Activated CD8-positive, alpha-beta memory T cell treated with anti-CD3 and anti-CD28 coated beads for 36 hours (primary cell): ENCODE measurements at regions not wholly inside any gene's neighbourhood (a gene's known extent, or its start where the extent isn't known, plus 50 kb on each side); places are given as distances from the start of the nearest gene placed in this dataset.
"Not testable (repeated sequence)": the region's sequence is repeated elsewhere in the genome, so short reads cannot be mapped to it uniquely, and the experiment has no call there.

ENCODE experiments used
- CTCF ChIA-PET: fragments of 350-600 bp; sonication (Branson Sonifier 250); formaldehyde crosslinking; loops from one replicate; lab custom pipeline; 2021; ENCODE audit warnings: antibody characterized with exemption; lab: Charles Lee
- POLR2A ChIA-PET: fragments of 350-600 bp; sonication (Branson Sonifier 250); formaldehyde crosslinking; loops from one replicate; lab custom pipeline; 2021; ENCODE audit warnings: antibody characterized with exemption; lab: Charles Lee

DNA sequence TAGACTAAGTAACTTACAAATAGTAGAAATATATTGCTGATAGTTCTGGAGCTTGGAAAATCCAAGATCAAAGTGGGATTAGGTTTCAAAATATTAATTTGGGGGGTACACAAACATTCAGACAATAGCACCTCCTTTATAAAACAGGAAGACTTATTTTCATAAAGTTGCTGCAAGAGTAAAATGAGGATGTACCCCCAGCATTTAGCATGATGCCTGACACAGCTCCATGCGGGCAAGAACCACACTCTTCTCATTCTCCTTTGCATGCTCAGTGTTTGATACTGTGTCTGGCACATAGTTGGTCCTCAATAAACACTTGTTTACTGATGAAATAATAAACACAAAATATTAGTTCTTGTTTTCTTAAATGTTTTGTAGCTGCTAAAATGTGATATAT is 332.9 kb downstream of the TFAP2A start:
- CTCF ChIA-PET, result no interaction called here
- POLR2A ChIA-PET, result no interaction called here

DNA sequence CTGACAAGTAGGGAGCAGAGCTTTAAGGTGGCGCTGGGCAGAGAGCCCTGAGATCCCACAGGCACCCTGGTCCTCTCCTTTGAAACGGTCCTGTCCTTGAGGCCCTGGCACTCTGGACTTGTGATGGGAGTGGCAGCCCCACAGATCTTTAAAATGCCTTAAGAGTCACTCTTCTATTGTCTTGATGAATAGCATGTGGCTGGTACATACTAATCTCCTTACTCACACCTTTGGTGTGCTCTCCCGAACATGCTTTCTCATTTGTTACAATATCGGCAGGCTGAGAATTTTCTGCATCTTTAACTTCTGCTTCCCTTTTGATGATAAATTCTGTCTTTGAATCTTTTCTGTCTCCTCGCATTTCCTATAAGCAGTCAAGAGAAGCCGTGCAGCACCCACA is 333.8 kb downstream of the TFAP2A start:
- CTCF ChIA-PET, result no interaction called here
- POLR2A ChIA-PET, result no interaction called here

DNA sequence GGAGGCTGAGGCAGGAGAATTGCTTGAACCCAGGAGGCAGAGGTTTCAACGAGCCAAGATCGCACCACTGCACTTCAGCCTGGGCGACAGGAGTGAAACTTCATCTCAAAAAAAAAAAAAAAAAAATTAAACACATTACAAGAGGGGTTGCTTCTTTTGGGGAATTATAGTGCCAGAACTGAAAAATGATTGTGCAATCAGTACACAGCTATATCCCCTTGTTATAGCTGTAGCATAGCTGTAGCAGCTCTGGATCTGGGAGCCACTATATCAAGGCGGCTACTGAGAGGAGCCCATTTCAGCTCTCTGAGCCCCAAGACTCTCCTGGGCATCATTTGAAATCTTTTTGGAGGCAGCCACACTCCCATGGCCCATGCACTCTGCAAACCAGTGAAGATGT is 334.3 kb downstream of the TFAP2A start:
- ChIA-PET CTCF (no interaction called here), POLR2A (no interaction called here)

DNA sequence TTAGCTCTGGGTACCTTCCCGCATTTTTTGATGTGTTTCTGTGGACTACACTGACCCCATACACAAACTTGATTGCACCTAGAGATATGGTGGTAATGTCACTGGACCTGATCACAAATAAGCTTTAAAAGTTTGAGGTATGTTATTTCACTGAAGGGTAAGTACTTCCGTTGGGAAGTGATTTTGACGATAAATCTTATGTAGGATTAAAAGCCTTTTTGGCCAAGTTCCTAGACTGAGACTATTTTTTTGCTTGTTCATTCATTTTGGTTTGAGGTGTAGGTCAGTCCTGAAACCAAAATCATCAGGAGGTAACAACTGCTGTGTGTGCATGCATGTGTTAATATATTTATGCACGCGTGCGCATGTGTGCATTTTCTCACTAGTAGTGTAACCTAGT is 336.3 kb downstream of the TFAP2A start:
- ChIA-PET POLR2A (no interaction called here), CTCF (no interaction called here)

DNA sequence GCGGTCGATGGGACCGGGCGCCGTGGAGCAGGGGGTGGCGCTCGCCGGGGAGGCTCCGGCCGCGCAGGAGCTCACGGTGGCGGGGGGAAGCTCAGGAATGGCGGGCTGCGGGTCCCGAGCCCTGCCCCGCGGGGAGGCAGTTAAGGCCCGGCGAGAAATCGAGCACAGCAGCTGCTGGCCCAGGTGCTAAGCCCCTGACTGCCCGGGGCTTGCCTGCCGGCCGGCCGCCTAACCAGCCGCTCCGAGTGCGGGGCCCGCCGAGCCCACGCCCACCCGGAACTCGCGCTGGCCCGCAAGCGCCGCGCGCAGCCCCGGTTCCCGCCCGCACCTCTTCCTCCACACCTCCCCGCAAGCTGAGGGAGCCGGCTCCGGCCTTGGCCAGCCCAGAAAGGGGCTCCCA is 340.1 kb downstream of the TFAP2A start:
- POLR2A ChIA-PET, CTCF ChIA-PET: not testable (repeated sequence)

DNA sequence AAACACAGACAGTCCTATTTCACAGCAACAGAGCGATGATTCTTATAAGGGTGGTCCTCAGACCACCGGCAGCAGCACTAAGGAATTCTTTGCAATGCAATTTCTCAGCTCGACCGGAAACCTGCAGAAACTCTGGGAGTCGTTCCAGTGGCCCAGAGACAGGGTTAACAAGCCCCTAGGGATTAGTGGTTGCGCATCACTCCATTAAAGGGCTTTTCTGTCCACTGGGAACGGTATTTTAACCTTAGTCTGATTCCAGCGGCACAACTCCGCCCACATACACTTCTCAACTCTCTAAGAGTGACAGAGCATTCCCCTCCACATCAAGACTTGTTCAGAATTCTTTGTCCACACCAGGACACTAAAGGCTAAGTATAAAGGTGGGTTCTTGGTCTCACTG is 341.5 kb downstream of the TFAP2A start:
- CTCF ChIA-PET, result no interaction called here

DNA sequence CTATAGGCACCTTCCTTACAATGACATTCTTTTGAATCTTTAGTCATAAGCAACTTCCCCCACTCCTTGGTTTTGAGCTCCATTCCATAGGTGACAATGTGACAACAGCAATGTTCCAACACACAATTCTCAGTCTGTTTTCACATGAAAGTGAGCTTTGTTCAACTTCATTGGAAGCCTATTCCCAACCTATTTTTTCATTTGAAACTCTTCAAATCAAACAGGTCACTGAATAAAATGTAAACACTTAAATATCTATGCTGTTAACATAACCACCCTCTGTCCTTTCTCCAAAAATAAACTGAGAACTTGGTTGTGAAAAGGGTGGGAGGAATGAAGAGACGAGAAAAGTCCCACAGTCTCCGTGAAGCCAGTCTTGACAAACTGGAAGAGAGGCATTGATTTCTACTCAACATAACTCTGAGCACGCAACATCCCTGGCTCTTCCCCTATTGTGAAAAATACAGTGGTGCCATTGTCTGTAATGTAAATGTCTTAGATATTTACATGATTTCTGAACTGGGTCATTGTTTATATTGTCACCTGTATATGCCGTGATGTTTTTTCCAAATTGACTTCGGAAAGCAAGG is 343.1 kb downstream of the TFAP2A start:
- POLR2A ChIA-PET, result no interaction called here
- CTCF ChIA-PET, result no interaction called here

More for the DNA sequence above, 341.5 kb downstream of the TFAP2A start:
- POLR2A ChIA-PET, result no interaction called here

DNA sequence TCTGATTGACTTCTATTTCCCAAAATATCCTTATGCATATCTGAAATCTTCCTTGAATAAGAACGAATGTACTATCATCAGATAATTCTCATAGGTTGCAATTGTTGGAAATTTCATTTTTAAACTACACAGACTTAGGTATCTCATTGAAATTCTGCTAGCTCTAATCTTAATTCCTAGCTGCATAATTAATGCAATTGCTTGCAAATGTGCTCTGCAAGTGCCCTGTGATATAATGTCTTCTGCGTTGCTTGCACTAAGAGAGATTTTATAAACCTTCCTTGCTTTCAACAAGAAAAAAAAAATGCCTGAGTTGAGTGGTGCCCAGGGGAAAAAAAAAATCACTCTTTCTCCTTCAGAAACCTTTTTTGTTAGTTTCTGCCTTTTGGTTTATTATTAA is 354.9 kb downstream of the TFAP2A start:
- CTCF ChIA-PET, result no interaction called here
- POLR2A ChIA-PET, result no interaction called here

DNA sequence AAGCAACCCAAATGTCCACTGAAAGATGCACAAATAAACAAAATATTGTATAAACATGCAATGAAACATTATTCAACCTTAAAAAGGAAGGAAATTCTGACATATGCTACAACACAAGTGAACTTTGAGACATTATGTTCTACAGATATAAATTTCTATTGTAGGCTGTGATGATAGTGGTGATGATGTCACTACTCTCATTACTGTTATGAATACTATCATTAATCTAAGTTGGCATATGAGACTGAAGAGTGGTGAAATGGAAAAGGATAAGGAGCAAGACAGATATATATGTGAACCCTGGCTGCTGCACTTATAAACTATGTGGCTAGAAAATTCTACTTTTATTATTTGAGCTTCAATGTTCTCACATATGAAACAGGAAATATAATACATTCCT is 360.2 kb downstream of the TFAP2A start:
- CTCF ChIA-PET, result no interaction called here
- POLR2A ChIA-PET, result no interaction called here

DNA sequence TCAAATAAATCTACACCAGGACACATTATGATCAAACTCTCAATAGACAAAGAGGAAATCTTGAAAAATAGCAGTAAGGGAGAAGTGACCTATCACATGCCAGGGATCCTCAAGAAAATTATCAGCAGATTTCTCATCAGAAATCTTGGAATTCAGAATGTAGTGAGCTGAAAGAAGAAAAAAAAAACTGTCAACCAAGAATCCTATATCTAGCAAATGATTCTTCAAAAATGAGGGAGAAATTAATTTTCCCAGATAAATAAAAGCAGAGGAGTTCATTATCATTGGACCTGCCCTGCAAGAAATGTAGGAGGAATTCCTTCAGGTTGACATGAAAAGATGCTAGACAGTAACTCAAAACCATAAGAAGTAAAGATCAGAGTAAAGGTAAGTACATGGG is 363.6 kb downstream of the TFAP2A start:
- CTCF ChIA-PET, result no interaction called here
- POLR2A ChIA-PET, result no interaction called here

DNA sequence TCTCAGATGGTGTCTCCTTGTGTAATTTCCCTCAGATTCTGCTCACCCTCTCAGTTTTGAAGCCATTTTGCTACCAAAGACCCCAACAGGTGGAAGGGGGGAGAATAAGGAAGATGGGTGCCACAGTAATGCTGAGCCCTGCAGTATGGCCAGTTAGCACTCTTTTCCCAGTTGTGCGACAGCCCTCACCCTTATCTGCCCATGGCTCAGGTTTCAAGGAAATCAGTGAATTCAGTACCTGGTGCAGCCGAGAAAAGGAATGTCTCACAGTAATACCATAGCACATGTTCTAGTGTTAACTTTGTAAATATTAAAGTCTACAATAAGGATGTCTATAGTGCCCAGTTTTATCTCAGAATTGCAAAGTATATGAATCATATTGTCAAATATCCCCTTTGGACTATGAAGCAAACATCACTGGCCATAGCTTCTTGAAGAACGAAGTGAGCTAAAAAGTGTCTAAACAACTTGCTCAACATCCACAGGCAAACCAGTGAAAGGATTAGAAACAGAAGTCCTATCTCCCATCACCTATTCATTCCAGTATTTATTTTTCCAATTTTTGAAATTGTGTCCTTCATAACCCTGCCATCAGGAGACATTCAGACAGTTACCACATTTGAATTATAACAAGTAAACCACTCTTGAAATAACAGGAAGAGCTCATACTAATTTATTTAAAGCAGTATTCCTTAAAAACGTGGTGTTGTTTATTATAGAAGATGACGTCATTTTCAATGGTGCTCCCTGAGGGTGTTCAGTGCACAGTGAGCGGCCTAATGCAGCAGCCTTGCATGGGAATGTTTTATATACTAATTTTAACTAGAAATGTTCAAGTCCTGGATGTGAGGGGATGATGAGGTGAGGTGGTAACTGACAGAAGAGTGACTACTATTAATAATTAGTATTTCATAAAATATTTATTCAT is 366.2 kb downstream of the TFAP2A start:
- CTCF ChIA-PET, result no interaction called here
- POLR2A ChIA-PET, result no interaction called here

DNA sequence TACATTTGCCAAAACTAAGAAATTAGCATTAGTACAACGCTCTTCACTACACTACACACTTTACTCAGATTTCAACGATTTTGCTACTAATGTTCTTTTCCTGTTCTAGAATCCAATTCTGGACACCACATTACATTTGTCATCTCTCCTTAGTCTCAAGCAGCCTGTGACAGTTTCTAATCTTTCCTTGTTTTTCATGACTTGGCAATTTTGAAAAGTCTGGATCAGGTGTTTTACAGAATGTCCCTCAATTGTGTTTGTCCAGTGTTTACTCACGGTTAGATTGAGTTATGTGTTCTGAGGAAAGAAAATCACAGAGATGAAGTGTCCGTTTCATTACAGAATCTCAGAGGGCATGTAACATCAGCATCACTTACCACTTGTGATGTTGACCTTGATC is 372.6 kb downstream of the TFAP2A start:
- POLR2A ChIA-PET, result no interaction called here
- CTCF ChIA-PET, result no interaction called here

DNA sequence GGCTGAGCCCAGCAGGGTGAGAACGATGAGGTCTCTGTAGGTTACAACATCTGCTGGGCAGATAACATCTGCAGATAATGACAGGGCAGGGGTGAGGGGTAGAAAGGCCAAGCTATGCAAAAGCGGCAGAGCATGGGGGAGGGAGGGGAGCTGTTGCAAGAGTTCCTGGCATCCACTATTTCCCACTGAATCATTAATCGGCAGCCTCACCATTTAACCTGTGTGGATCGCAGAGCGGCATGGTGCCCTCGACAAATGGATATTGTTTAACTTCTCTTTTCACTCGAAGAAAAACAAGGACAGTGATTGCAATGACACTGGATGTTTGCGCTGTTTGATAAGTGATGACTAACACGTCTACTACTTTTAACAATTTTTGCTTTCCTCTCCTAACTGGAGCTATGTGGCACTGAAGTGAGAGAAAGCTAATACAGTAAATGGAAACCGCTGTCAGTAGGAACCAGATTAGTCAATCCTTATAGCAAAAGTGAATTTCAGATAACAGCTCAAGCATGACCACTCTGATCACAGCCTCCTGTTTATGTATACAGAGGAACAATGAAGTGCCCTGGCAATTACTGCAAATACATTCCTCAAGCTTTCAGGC is 381.5 kb downstream of the TFAP2A start:
- CTCF ChIA-PET, result no interaction called here
- POLR2A ChIA-PET, result no interaction called here

DNA sequence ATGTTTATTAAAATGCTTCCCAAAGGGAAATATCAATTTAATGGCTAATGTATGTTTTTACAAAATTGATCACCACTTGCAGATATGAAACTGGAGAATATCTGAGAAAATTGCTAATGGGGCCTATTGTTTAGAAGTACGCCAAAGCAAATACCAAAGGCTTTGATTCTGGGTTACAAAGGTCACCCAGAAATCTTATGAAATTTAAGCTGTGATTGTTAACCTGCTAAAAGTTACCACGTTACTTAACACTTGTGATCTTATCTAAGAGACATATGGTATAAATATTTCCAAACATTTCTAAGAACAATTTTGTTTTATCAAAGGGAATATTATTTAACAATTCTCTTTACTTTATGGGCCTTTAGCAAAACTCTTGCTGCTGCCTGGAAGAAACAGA is 383.3 kb downstream of the TFAP2A start:
- ChIA-PET POLR2A (no interaction called here), CTCF (no interaction called here)

DNA sequence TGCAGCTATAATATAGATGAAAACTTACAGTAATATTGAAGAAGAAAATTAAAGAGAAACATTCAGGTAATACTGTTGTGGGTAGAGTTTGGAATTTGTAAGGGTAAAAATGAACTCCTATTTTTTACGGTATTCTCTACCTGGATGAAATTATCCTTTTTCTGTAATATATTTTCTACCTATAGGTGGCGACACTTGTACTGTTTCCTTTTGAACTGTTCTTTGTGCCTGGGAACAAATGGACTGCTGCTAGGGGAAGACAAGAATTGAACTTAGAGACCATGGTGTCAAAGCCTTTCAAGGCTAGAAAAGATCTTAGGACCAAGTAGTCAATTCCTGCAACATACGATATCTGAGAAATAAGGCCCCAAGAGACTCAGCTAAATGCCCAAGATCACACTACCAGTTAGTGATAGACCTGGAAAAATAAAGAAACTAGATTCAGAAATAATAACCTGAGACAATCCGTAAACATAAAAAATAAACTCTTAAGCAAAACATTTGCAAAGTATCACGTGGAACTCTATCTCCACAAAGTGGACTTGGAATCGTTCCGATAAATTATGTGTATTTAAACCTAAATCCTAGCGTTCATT is 383.8 kb downstream of the TFAP2A start:
- POLR2A ChIA-PET, result no interaction called here
- CTCF ChIA-PET, result no interaction called here

DNA sequence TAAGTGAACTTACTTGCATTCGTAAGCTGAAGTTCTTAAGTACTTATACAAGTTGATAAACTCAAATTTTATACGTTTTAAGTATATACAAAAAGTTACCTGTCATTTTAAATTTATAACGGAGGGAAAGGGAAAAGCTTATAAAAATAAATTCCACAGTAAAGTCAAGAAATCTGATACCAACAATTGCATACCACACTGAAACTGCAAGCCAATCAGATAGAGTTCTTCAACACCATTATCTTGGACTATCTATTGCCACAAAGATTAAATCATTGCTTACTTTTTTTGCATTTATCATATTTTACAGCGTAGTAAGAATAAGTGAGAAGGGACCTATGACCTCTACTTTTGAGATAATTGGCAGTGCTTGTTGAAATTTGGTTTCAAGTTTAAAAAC is 386.7 kb downstream of the TFAP2A start:
- ChIA-PET CTCF (no interaction called here), POLR2A (no interaction called here)

DNA sequence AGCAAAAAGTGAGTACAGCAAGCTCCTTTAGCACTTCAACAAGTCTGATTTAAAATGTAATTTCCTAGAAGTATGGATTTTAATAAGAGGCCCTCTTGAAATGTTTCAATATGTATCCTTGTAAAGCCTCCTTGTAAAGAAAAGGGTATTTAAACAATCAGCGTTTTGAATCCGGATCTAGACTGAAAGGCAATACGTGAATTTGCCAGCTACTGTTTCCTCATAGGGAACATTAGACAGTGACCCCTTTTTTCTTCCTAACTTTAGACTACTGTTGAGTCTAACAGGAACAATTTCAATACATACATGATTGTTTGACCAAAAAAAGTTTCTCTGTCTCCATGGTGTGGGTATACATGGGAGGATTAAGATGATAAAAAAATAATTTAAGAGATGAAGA is 395.0 kb downstream of the TFAP2A start:
- CTCF ChIA-PET, result no interaction called here
- POLR2A ChIA-PET, result no interaction called here

DNA sequence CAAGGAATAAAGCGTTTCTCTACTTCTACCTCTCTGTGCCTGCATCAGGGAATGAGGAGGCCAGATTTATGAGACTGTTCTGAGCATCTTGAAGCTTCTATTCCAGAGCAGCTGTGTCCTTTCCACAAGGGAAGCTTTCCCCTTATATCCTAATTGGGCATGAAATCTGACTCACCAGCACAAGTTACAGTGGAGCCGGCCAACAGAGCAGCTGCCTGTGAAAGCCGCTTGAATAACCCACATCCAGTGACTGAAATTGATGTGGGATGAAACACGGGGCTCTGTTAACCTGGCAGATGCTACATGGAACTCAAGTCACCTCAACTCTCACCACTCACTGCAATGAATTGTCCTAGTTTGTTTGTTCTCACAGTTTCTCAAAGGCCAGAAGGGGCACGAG is 400.3 kb downstream of the TFAP2A start:
- CTCF ChIA-PET, result no interaction called here

DNA sequence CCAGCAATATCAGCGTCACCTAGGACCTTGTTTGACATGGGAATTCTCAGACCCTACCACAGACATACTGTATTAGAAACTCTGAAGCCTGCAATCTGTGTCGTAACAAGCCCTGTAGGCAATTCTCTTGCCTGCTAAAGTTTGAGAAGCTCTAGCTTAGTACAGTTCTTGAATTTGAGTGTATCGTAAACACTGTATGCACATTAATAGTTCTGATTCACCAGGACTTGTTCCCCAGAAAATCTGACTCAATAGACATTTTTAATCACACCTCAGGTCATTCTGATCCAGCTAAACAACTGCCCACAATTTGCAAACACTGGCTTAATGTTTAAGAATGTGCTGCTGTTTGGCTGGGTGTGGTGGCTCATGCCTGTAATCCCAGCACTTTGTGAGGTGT is 414.3 kb downstream of the TFAP2A start:
- ChIA-PET POLR2A (no interaction called here), CTCF (no interaction called here)

More for the DNA sequence above, 400.3 kb downstream of the TFAP2A start:
- POLR2A ChIA-PET, result no interaction called here

DNA sequence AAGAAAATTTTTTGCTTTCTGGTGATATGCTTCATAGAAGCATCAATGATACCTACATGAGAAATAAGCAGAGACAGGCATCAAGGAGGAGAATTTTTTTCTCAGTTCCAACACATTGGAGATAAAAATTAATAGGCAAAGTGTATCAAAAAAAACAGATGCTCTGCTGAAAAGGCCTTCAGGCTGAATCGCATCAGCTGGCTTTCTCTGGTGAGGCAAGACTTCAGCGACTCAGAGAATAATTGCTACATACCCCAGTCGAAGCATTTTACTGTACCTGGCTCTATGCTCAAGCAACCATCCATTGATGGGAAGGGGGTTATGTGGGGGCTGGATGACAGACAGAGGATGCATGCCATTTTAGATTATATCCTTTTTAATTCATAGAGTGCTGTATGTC is 415.1 kb downstream of the TFAP2A start:
- ChIA-PET CTCF (no interaction called here), POLR2A (no interaction called here)

DNA sequence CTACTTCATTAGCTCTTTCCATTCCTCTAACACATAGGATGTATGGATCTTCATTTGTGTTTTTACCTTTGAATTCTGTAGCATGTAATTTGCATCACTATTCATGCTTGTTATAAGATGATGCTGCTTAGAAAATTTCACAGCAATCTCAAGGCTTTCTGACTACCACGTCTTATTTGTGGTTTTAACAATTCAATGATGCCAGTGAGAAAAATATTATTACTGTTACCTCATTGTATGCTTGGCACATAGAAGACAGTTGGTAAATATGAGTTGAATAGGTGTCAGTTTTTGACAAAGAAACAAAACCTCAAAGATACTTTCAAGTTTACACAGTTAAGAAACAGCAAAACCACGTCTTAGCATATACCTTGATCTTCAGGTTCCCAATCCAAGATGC is 428.6 kb downstream of the TFAP2A start:
- ChIA-PET POLR2A (no interaction called here), CTCF (no interaction called here)
